Erythroblast (primary cell): ENCODE measurements at regions not wholly inside any gene's neighbourhood (a gene's known extent, or its start where the extent isn't known, plus 50 kb on each side); places are given as distances from the start of the nearest gene placed in this dataset.

Source experiments
- GATA1 ChIP-seq: IDR thresholded peaks from 2 replicates; pipeline ENCODE4 v1.6.1; 2011; ENCODE audit warnings: low read depth, mild to moderate bottlenecking, control low read depth, low read length, moderate library complexity
- POLR2A ChIP-seq: IDR thresholded peaks from 2 replicates; pipeline ENCODE4 v1.6.1; 2011; ENCODE audit warnings: mild to moderate bottlenecking, low read length

GRCh38 chr2:239905306-239905705, 119.8 kb downstream of the NDUFA10 start:
- TF ChIP-seq POLR2A (no peak), GATA1 (no peak)
